Osteoblast (primary cell): ENCODE measurements at regions not wholly inside any gene's neighbourhood (a gene's known extent, or its start where the extent isn't known, plus 50 kb on each side); places are given as distances from the start of the nearest gene placed in this dataset.

Experiments used
- DNase-seq: peaks from one replicate; pipeline ENCODE4 v3.0.0; 2011; ENCODE audit warnings: low spot score, mixed read lengths; ENCODE audit not compliant: insufficient read length; ENCODE audit errors: missing footprints
- H2AFZ ChIP-seq: 2 replicates; pipeline ENCODE4 v1.6.0; 2011; ENCODE audit warnings: mild to moderate bottlenecking, low read length
- H3K27ac ChIP-seq: 2 replicates; pipeline ENCODE4 v1.5.1; 2011; ENCODE audit warnings: mild to moderate bottlenecking, low read depth, low read length, moderate library complexity
- H3K27me3 ChIP-seq: 2 replicates; pipeline ENCODE4 v1.6.0; 2012; ENCODE audit warnings: mild to moderate bottlenecking, control low read depth, inconsistent platforms, low read length, moderate library complexity; ENCODE audit not compliant: insufficient read depth
- H3K36me3 ChIP-seq: 2 replicates; pipeline ENCODE4 v1.5.1; 2011; ENCODE audit warnings: mild to moderate bottlenecking, low read length, control low read depth, moderate library complexity; ENCODE audit not compliant: insufficient read depth
- H3K4me1 ChIP-seq: 2 replicates; pipeline ENCODE4 v1.5.1; 2011; ENCODE audit warnings: mild to moderate bottlenecking, low read length, control low read depth, moderate library complexity; ENCODE audit not compliant: insufficient read depth
- H3K4me2 ChIP-seq: 2 replicates; pipeline ENCODE4 v1.6.0; 2011; ENCODE audit warnings: mild to moderate bottlenecking, low read length; ENCODE audit not compliant: insufficient read depth
- H3K4me3 ChIP-seq: fragments of 200-600 bp; sonication (generic); 3 replicates; pipeline ENCODE4 v1.5.1; 2012; ENCODE audit warnings: mild to moderate bottlenecking, low read length, inconsistent platforms; ENCODE audit not compliant: insufficient read depth
- H3K79me2 ChIP-seq: 2 replicates; pipeline ENCODE4 v1.6.0; 2012; ENCODE audit warnings: mild to moderate bottlenecking, low read length, control low read depth, inconsistent platforms; ENCODE audit not compliant: insufficient read depth
- H3K9me3 ChIP-seq: 2 replicates; pipeline ENCODE4 v1.5.1; 2011; ENCODE audit warnings: low read depth, low read length, control low read depth
- H4K20me1 ChIP-seq: 2 replicates; pipeline ENCODE4 v1.6.0; 2012; ENCODE audit warnings: mild to moderate bottlenecking, low read length, control low read depth; ENCODE audit not compliant: insufficient read depth
- CTCF ChIP-seq: IDR thresholded peaks from 2 replicates; pipeline ENCODE4 v1.5.1; 2011; ENCODE audit warnings: mild to moderate bottlenecking, low read depth, low read length, moderate library complexity; ENCODE audit errors: extremely low read depth

GRCh38 chr10:80708808-80709207 is 171.1 kb downstream of the SH2D4B start:
- H3K36me3 ChIP-seq: no peaks in the 10 kb centered on the region
- DNase-seq: no peak
- no peaks in the 10 kb centered on the region for H3K79me2 ChIP-seq
- H3K4me3 ChIP-seq: no peak overlapping the region
- H3K9me3 ChIP-seq: no peaks in the 10 kb centered on the region
- H3K27ac ChIP-seq: no peak overlapping the region
- no peaks in the 10 kb centered on the region for H4K20me1 ChIP-seq
- TF ChIP-seq CTCF: no peak
- no peaks in the 10 kb centered on the region for H3K4me1 ChIP-seq
- H3K27me3 ChIP-seq: no peaks in the 10 kb centered on the region
- no peak overlapping the region for H2AFZ ChIP-seq
- no peak overlapping the region for H3K4me2 ChIP-seq

- no peak for DNase-seq
- Histone ChIP-seq H3K9me3 (no peaks in the 10 kb centered on the region), H3K27ac (no peak overlapping the region), H3K36me3 (no peaks in the 10 kb centered on the region), H3K4me2 (no peak overlapping the region), H3K4me3 (no peak overlapping the region), H3K79me2 (no peaks in the 10 kb centered on the region), H3K4me1 (no peaks in the 10 kb centered on the region), H4K20me1 (no peaks in the 10 kb centered on the region), H3K27me3 (no peaks in the 10 kb centered on the region), H2AFZ (no peak overlapping the region)
- TF ChIP-seq CTCF: no peak
Observed at GRCh38 chr10:80709866-80710265, 172.2 kb downstream of the SH2D4B start.

GRCh38 chr10:80713398-80713928 is 175.8 kb downstream of the SH2D4B start:
- Histone ChIP-seq H3K4me1 (no peaks in the 10 kb centered on the region), H3K9me3 (no peaks in the 10 kb centered on the region), H3K79me2 (no peaks in the 10 kb centered on the region), H3K36me3 (no peaks in the 10 kb centered on the region), H3K27ac (no peak overlapping the region), H4K20me1 (no peaks in the 10 kb centered on the region), H3K4me3 (no peak overlapping the region), H3K4me2 (no peak overlapping the region), H2AFZ (no peak overlapping the region), H3K27me3 (no peaks in the 10 kb centered on the region)
- TF ChIP-seq CTCF: no peak
- DNase-seq: no peak

GRCh38 chr10:80714566-80714965 is 176.9 kb downstream of the SH2D4B start:
- Histone ChIP-seq H4K20me1 (no peaks in the 10 kb centered on the region), H3K4me1 (no peaks in the 10 kb centered on the region), H3K27ac (no peak overlapping the region), H3K79me2 (no peaks in the 10 kb centered on the region), H3K4me2 (no peak overlapping the region), H3K36me3 (no peaks in the 10 kb centered on the region), H3K9me3 (no peaks in the 10 kb centered on the region), H3K4me3 (no peak overlapping the region), H2AFZ (no peak overlapping the region), H3K27me3 (no peaks in the 10 kb centered on the region)
- DNase-seq: no peak
- no peak for TF ChIP-seq CTCF
